Transverse colon (tissue), 4 donors: ENCODE measurements at regions not wholly inside any gene's neighbourhood (a gene's known extent, or its start where the extent isn't known, plus 50 kb on each side); places are given as distances from the start of the nearest gene placed in this dataset.

ENCODE experiments used
- DNase-seq: peaks from one replicate; pipeline ENCODE4 v3.0.0-alpha.2; 2019
- H3K27ac ChIP-seq, 4 donors: fragments of 200-600 bp; sonication (generic); 2 replicates each; pipeline ENCODE4 v1.5.1; 2016 to 2018; ENCODE audit warnings: inconsistent platforms in 4 of 4
- H3K27me3 ChIP-seq: fragments of 200-600 bp; sonication (generic); 2 replicates; pipeline ENCODE4 v1.5.1; 2017; ENCODE audit warnings: inconsistent platforms
- H3K36me3 ChIP-seq, 4 donors: fragments of 200-600 bp; sonication (generic); 2 replicates each; pipeline ENCODE4 v1.5.1; 2017 to 2019; ENCODE audit warnings: inconsistent platforms in 4 of 4
- H3K4me1 ChIP-seq, 4 donors: fragments of 200-600 bp; sonication (generic); 2 replicates each; pipeline ENCODE4 v1.5.1; 2017 to 2020; ENCODE audit warnings: inconsistent platforms in 4 of 4
- H3K4me3 ChIP-seq, 4 donors: fragments of 200-600 bp; sonication (generic); 1 replicate in 1 of 4; 2 replicates in 3 of 4; pipeline versions ENCODE4 v1.5.1 to v1.6.1; 2017 to 2019; ENCODE audit warnings: inconsistent platforms in 4 of 4
- H3K9me3 ChIP-seq, 2 donors: fragments of 200-600 bp; sonication (generic); 2 replicates each; pipeline ENCODE4 v1.5.1; 2017 to 2019; ENCODE audit warnings: inconsistent platforms in 2 of 2
- CTCF ChIP-seq, 5 experiments: fragments of 200-600 bp in 3 of 5; fragments of 450-650 bp in 2 of 5; sonication (generic) in 3 of 5; IDR thresholded peaks; 1 replicate in 2 of 5; 2 replicates in 3 of 5; pipeline ENCODE4 v1.5.1; 2016 to 2017; ENCODE audit warnings: antibody characterized with exemption in 5 of 5, inconsistent platforms in 3 of 5, mild to moderate bottlenecking in 2 of 5, moderate library complexity in 1 of 5
- EP300 ChIP-seq: sonication (generic); formaldehyde crosslinking; IDR thresholded peaks from one replicate; pipeline ENCODE4 v1.6.1; 2017; ENCODE audit warnings: antibody characterized with exemption, low read depth
- POLR2A ChIP-seq: fragments of 450-650 bp; IDR thresholded peaks from one replicate; pipeline ENCODE4 v1.6.1; 2016; ENCODE audit warnings: antibody characterized with exemption, mild to moderate bottlenecking, moderate library complexity
- POLR2AphosphoS5 ChIP-seq, 3 donors: sonication (generic); formaldehyde crosslinking; IDR thresholded peaks; one replicate each; pipeline ENCODE4 v1.6.1; 2016; ENCODE audit warnings: antibody characterized with exemption in 3 of 3
- WGBS, 2 donors: methylation state at CpG; one replicate each; pipeline ENCODE4 v1.1.5; 2018; ENCODE audit warnings: low coverage in 1 of 2; 5-methylcytosine and 5-hydroxymethylcytosine counted together
- in situ Hi-C, 4 donors: fragments of 200-750 bp; cut with MboI; loops; one replicate each; pipeline versions ENCODE4 v1.15.0 to v1.15.1; 2017; ENCODE audit warnings: low sequenced_read_pairs in 3 of 4, low pct_ligation_motif_present in 1 of 4, low pct_unique_long_range_greater_than_20kb in 1 of 4
- intact Hi-C: fragments of 100-400 bp; cut with DNase I; formaldehyde crosslinking; loops from one replicate; pipeline ENCODE4 v1.15.1; 2023; ENCODE audit warnings: low total_unique reads

- in situ Hi-C loops (no loop called here), intact Hi-C loops (no loop called here)
- Histone ChIP-seq H3K27ac (no peak overlapping the region), H3K4me3 (no peak overlapping the region), H3K4me1 (no peaks in the 10 kb centered on the region), H3K9me3 (no peaks in the 10 kb centered on the region), H3K27me3 (no peaks in the 10 kb centered on the region), H3K36me3 (no peaks in the 10 kb centered on the region)
- TF ChIP-seq EP300 (no peak), POLR2A (no peak), CTCF (IDR thresholded peaks at IDR 0.05) (no peak), POLR2AphosphoS5 (IDR thresholded peaks at IDR 0.05) (no peak)
- WGBS, 2 donors: 83 to 84% methylated on average over 8 of the region's 8 CpGs
- no peak for DNase-seq
Measured at GRCh38 chr18:71405169-71405809, 1116.4 kb downstream of the SOCS6 start.

GRCh38 chr18:71403501-71403900, 1114.7 kb downstream of the SOCS6 start:
- Histone ChIP-seq H3K4me3 (no peak overlapping the region), H3K27ac (no peak overlapping the region), H3K9me3 (no peaks in the 10 kb centered on the region), H3K27me3 (no peaks in the 10 kb centered on the region), H3K4me1 (no peaks in the 10 kb centered on the region), H3K36me3 (no peaks in the 10 kb centered on the region)
- TF ChIP-seq EP300 (no peak), CTCF (IDR thresholded peaks at IDR 0.05) (no peak), POLR2A (no peak), POLR2AphosphoS5 (IDR thresholded peaks at IDR 0.05) (no peak)
- in situ Hi-C loops: no loop called here
- WGBS, 2 donors: 72 to 75% methylated on average over 2 of the region's 2 CpGs
- no peak for DNase-seq
- intact Hi-C loops: no loop called here

- in situ Hi-C loops (no loop called here), intact Hi-C loops (no loop called here)
- Histone ChIP-seq H3K27ac (no peak overlapping the region), H3K4me1 (no peaks in the 10 kb centered on the region), H3K36me3 (no peaks in the 10 kb centered on the region), H3K27me3 (no peaks in the 10 kb centered on the region), H3K4me3 (no peak overlapping the region), H3K9me3 (no peaks in the 10 kb centered on the region)
- TF ChIP-seq EP300 (no peak), POLR2AphosphoS5 (IDR thresholded peaks at IDR 0.05) (no peak), POLR2A (no peak), CTCF (IDR thresholded peaks at IDR 0.05) (no peak)
- 60 to 80% methylated on average over 1 to 4 of the region's 4 CpGs for WGBS, 2 donors
- DNase-seq: no peak
Measured at GRCh38 chr18:71398531-71398930, 1109.7 kb downstream of the SOCS6 start.

GRCh38 chr18:71388148-71388547, 1099.3 kb downstream of the SOCS6 start:
- TF ChIP-seq POLR2AphosphoS5 (IDR thresholded peaks at IDR 0.05) (no peak), EP300 (no peak), CTCF (IDR thresholded peaks at IDR 0.05) (no peak), POLR2A (no peak)
- no peak for DNase-seq
- Histone ChIP-seq H3K9me3 (no peaks in the 10 kb centered on the region), H3K4me1 (no peaks in the 10 kb centered on the region), H3K36me3 (no peaks in the 10 kb centered on the region), H3K27ac (no peak overlapping the region), H3K27me3 (no peaks in the 10 kb centered on the region), H3K4me3 (no peak overlapping the region)
- WGBS, 2 donors: 90 to 91% methylated on average over 3 of the region's 3 CpGs
- in situ Hi-C loops (no loop called here), intact Hi-C loops (no loop called here)
